EL (cell line): ENCODE measurements at regions not wholly inside any gene's neighbourhood (a gene's known extent, or its start where the extent isn't known, plus 50 kb on each side); places are given as distances from the start of the nearest gene placed in this dataset.

Experiments used
- DNase-seq: peaks from one replicate; pipeline ENCODE4 v3.0.0-alpha.2; 2016

- no peak for DNase-seq
These were observed 1118.9 kb downstream of the VRK1 start for GRCh38 chr14:97916100-97916499.

DNA sequence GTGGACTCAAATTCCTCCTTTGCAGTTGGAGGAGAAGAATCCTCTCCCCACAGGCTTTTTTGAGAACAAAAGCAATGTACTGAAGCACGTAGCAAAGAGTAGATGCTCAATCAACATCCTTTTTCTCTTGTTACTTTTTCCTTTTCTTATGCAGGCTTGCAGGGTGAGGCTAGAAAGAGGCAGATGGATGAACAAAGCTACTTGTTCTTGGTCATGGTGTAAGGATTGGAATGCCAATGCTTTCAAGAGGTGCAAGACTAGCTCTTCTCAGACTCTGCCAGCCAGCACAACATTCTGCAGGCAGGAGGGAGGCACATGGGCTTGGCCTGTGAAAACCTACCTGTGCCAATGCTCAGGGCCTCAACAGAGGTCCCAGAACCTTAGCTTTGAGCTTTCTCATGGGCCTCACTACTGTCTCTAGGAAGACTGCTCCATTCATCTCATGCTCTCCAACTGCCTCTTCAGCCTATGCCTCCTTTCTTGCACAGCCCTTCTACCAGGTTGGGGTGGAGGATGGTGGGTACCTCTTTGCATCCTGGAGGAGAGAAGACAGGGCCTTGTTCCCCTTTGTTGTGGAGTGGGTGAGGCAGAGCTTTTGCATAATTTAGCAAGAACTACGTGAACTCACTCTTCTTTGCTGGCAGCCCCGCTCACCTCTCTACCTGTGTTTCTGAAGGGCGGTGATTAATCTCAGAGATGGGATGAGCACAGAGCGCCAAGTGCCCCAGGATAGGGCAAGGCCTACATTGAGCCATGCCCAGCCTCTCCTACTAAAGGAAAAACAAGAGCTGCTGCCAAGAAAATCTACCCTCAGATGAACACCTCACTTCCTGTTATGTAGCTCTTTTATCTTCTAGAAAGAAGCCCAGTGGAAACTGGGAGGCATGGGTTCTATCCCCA lies 1119.7 kb downstream of the VRK1 start:
- DNase-seq: no peak

- no peak for DNase-seq
These were observed 1123.0 kb downstream of the VRK1 start for GRCh38 chr14:97920201-97920600.

GRCh38 chr14:97921296-97921695 lies 1124.1 kb downstream of the VRK1 start:
- DNase-seq: no peak

- no peak for DNase-seq
These were observed 1127.9 kb downstream of the VRK1 start for GRCh38 chr14:97924922-97925613.

DNA sequence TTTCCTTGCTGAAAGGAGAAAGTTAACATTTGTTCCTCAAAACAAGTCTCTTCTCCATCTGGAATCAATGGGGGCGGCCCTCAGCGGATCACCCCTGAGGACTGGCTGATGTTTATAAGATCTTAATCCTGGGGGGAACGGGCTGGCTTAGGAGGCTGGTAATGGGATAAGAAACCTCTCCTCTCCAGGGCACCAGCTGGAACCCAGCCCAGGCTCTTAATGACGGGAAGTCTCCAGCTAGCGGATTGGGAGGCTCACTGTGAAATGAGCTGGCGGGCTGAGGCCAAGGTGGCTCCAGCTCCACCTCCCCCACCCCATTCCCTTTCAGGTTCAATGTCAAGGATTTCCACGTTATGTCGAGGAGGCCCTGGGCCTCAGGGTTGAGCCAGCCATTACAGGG lies 1133.0 kb downstream of the VRK1 start:
- no peak for DNase-seq

- DNase-seq: no peak
These were observed 1134.1 kb downstream of the VRK1 start for GRCh38 chr14:97931273-97931672.

DNA sequence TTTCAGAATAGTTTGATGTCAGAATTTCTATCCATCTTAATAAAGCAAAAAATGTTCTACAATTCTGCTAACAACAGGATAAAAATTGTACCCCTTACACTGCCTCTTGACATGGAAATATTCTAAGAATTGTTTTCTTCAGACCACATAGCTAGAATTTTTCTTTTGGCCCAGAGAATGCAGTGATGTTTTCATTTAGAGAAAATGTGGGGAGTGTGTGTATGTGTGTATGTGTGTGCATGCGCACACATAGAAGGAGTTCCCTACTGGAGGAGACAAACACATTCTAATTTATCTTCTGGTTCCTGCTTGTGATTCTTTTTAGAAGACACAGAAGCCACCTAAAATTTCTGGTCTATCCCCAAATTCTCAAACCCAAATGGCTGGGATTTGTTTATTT lies 1145.7 kb downstream of the VRK1 start:
- no peak for DNase-seq

DNA sequence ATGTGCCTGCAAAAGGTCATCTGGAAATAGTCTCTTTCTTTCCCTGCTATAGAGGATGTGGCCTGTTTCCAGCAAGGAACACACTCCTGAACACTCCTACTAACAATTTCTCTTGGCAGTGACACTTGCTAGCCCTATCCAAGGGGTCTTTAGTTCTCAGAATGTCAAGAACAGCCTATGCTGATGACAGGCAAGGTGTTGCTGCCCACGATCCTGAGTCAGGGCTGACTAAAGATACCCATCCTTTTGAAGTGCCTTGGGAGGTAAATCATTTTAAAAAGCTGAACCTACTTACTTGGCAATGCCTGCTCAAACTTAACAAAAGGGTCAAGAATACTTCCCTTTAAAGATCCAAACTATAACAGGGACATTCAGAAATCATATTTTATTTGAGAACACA lies 1146.4 kb downstream of the VRK1 start:
- no peak for DNase-seq

DNA sequence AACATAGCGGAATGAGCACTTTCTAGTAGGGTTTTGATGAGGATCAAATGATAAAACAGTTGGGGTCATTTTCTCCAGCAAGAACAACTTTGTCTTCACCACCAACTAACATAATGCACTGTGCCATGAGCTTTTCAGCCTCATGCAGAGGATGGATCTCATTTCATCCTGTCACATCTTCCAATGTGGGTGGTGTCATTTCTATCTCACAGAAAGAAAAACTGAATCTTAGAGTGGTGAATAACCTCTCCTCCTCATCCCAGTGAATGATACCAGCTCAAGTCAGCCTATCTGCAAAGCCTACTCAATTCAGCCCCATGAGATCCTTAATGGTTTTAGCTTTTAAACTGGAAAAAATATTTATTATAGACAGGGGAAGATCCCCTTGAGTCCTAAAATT lies 1147.2 kb downstream of the VRK1 start:
- DNase-seq: no peak

GRCh38 chr14:97945631-97946030 lies 1148.4 kb downstream of the VRK1 start:
- DNase-seq: no peak

GRCh38 chr14:97946240-97946639 lies 1149.1 kb downstream of the VRK1 start:
- no peak for DNase-seq

DNA sequence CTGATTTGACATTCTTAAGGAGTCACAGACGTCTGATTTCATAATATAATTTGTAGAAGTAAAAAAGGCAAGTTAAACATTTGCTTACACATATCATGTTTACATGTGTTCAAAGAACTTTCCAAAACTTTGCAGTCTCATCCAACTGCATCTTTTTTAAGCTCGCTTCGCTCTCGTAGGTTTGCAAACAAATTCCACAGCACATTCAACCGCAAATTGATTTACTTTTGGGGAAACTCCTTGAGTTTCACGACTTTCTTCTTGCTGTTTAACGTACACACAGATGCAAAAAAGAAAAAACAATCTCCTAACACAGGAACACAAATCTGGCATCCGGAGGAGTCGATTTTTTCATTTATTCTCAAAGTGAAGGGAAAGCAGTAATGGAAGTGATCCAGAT lies 1149.5 kb downstream of the VRK1 start:
- no peak for DNase-seq

DNA sequence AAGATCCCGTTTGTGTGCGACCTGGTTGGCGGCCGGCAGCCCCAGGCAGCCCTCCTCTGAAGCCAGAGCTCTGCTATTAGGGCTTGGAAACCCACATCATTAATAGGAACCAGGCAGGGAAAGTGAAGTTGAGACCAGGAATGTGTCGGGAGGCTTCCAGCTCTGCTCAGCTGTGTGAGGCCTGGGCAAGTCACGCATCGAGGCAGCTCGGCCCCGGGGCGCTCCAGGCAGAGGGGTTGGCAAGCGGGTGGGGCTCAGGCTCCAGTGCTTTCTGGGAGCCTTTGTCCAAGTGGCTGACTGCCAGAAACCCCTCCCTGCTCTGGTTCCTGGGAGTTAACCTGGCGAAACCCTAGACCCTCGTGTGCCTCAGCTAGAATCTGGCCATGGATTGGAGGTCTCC lies 1151.7 kb downstream of the VRK1 start:
- no peak for DNase-seq

DNA sequence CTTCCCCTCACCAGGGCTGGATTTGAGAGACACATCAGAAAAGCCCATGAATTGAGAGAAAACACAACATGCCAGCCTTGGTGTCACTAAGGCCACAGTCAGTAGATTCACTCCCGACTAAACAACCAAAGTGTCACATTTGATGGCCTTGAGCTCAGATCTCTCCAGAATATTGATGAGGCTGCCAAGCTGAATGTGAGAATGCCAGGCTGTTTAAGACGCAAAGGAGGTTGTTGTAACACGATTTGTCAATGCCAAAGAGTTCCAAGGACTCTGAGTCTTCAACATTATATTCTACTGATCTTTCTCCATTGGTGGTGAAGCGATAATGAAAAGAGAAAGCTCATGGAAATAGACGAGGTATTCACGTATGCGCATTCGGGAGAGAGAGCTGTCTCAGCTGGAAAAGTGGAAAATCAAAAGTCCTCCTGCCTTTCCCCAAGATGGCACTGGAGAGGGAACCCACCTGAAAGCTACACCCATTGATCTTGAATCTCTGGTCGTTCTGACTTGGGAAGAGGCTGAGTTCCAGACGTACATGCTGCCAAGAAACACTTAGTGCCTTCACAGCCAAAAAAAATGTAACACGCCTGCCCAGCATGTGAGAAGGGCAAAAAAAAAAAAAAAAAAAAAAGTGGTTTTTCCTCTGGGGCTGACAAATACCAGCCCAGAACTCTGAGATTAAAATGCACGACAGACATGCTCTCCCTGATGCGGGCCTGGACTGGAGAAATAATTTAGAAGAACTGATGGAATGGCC lies 1159.6 kb downstream of the VRK1 start:
- DNase-seq: no peak

DNA sequence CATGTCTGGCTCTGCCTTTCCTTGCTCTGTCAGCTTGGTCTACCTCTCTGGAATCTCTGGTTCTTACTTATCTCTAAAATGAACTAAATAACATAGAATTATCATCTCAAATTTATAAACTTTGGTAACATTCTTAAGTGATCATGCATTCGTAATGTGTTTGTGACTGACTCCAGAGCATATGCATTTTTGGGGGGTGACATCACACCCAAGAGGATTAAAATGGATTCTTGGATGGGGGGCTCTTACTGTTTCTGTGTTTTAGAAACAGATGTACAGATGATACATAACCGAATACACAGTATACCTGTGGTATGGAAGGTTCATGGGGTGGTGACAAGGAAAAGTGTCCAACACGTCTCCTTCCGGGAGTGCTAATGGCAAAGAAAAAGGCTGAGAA lies 1162.1 kb downstream of the VRK1 start:
- DNase-seq: no peak

DNA sequence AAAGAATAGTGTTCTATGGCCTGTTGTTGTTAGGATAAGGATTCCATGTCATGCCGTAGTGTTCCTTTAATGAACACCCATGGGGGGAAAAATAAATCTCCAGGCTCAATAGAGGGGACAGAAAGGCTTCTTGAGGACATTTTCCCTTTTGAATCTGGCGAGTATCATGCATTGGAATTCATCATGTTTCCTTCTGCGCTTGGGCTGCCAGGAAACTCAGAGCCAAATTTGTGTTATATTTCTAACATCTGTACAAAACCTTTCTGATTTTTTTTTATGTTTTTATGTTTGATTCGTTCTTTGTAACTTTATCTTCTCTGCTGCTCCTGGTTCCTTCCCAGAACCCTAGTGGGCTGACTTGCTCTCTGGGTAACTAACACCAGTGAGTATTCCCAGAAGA lies 1163.3 kb downstream of the VRK1 start:
- DNase-seq: no peak

GRCh38 chr14:97970222-97970621 lies 1173.0 kb downstream of the VRK1 start:
- no peak for DNase-seq

- DNase-seq: no peak
These were observed 1178.0 kb downstream of the VRK1 start for GRCh38 chr14:97975216-97975615.

- DNase-seq: no peak
These were observed 1178.8 kb downstream of the VRK1 start for GRCh38 chr14:97975962-97976361.

- DNase-seq: no peak
These were observed 1179.7 kb downstream of the VRK1 start for GRCh38 chr14:97976861-97977260.

DNA sequence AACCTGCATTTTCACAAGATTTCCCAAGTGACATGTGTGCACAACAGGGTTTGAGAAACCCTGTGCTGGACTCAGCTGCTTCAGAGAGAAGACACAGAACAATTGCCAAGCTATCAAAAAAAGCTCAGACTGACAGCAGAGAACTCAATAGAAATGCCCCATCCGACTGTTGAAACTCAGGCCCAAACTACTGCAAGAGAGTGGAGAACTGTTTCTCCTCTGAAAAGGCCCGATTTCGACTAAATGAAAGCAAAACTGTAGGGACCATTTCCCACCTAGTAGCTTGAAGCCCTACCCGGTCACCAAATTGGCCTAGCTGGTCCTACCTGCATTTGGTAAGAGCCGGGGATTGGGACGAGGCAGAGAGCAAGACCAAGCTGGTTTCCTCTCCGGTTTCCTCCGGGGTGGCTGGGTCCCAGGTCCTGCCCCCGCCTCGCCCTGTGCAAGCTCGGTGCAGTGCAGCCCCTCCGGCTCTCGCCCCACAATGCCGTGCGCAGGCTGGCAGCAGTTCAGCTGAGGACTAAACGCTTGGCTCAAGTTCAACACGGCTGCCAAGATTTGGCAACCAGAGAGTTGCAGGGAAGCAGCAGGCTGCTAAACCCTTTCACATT lies 1180.6 kb downstream of the VRK1 start:
- DNase-seq: no peak

- DNase-seq: no peak
These were observed 1181.2 kb downstream of the VRK1 start for GRCh38 chr14:97978341-97978740.
